Spleen (tissue), 11 donors: ENCODE measurements at regions not wholly inside any gene's neighbourhood (a gene's known extent, or its start where the extent isn't known, plus 50 kb on each side); places are given as distances from the start of the nearest gene placed in this dataset.

Experiments
- DNase-seq: peaks from one replicate; pipeline ENCODE4 v3.0.0-alpha.2; 2020
- H3K27ac ChIP-seq, 8 donors: fragments of 200-600 bp; sonication (generic) in 7 of 8; 1 replicate in 4 of 8; 2 replicates in 4 of 8; pipeline versions ENCODE4 v1.5.0 to v1.8.0; 2016 to 2021; ENCODE audit warnings: inconsistent platforms in 4 of 8, mild to moderate bottlenecking in 4 of 8, moderate library complexity in 1 of 8
- H3K27me3 ChIP-seq, 7 donors: fragments of 200-600 bp; sonication (generic) in 6 of 7; replicated peaks in 1 of 7; 1 replicate in 4 of 7; 2 replicates in 3 of 7; pipeline versions ENCODE4 v1.5.0 to v1.8.0; 2016 to 2021; ENCODE audit warnings: inconsistent platforms in 3 of 7, mild to moderate bottlenecking in 1 of 7
- H3K36me3 ChIP-seq, 6 donors: fragments of 200-600 bp; sonication (generic) in 5 of 6; 1 replicate in 4 of 6; 2 replicates in 2 of 6; pipeline versions ENCODE4 v1.5.0 to v1.8.0; 2016 to 2021; ENCODE audit warnings: inconsistent platforms in 2 of 6
- H3K4me1 ChIP-seq, 6 donors: fragments of 200-600 bp; sonication (generic) in 5 of 6; 1 replicate in 3 of 6; 2 replicates in 3 of 6; pipeline versions ENCODE4 v1.5.0 to v1.8.0; 2016 to 2021; ENCODE audit warnings: inconsistent platforms in 3 of 6
- H3K4me3 ChIP-seq, 8 donors: fragments of 200-600 bp; sonication (generic) in 7 of 8; 1 replicate in 4 of 8; 2 replicates in 4 of 8; pipeline versions ENCODE4 v1.5.0 to v1.8.0; 2016 to 2021; ENCODE audit warnings: inconsistent platforms in 4 of 8, mild to moderate bottlenecking in 4 of 8, moderate library complexity in 2 of 8
- H3K9me3 ChIP-seq, 8 donors: fragments of 200-600 bp; sonication (generic) in 7 of 8; 1 replicate in 4 of 8; 2 replicates in 4 of 8; pipeline versions ENCODE4 v1.5.0 to v1.8.0; 2016 to 2021; ENCODE audit warnings: inconsistent platforms in 4 of 8
- CTCF ChIP-seq, 11 experiments: fragments of 200-600 bp in 7 of 11; fragments of 450-650 bp in 4 of 11; sonication (generic) in 4 of 11; IDR thresholded peaks in 8 of 11; conservative IDR thresholded peaks in 3 of 11; 1 replicate in 7 of 11; 2 replicates in 4 of 11; pipeline versions ENCODE4 v1.4.0 to v1.8.0; 2016 to 2021; ENCODE audit warnings: antibody characterized with exemption in 11 of 11, inconsistent platforms in 4 of 11, mild to moderate bottlenecking in 1 of 11
- POLR2A ChIP-seq, 3 donors: fragments of 450-650 bp; IDR thresholded peaks; one replicate each; pipeline ENCODE4 v1.5.1; 2017; ENCODE audit warnings: antibody characterized with exemption in 3 of 3, mild to moderate bottlenecking in 1 of 3
- POLR2AphosphoS5 ChIP-seq, 3 donors: sonication (generic); formaldehyde crosslinking; IDR thresholded peaks; one replicate each; pipeline ENCODE4 v1.5.1; 2017; ENCODE audit warnings: antibody characterized with exemption in 3 of 3
- WGBS, 5 donors: extraction: QIAGEN DNeasy Blood & Tissue Kit in 3 of 5; methylation state at CpG; one replicate each; pipeline versions ENCODE4 v1.1.5 to v1.1.7; 2013 to 2018; 5-methylcytosine and 5-hydroxymethylcytosine counted together
- intact Hi-C: fragments of 100-400 bp; cut with DNase I; formaldehyde crosslinking; loops from one replicate; pipeline ENCODE4 v1.15.0; 2023; ENCODE audit warnings: low total_unique reads
- donor health status: healthy with polysubstance abuse.
- donor health status: DM: no; HTN: no; CAD: no; lungs with moderate emphysema.
- donor health status: DM: no; HTN: no; CAD: no.
- donor health status: Bipolar disorder and iron deficiency.
- donor health status: healthy.
- donor health status: DM: no; HTN: no; CAD: no.
- donor health status: DM: yes; HTN: yes; CAD: no.

- H3K9me3 ChIP-seq = peaks cover 0 to 4% (median 3%) of the 10 kb centered on the region in 8 donors
- no peak overlapping the region for H3K27ac ChIP-seq
- WGBS, 5 donors = 60 to 72% (median 70%) methylated on average over 8 of the region's 8 CpGs
- peaks cover 0 to 5% (median 0%) of the 10 kb centered on the region in 6 donors for H3K4me1 ChIP-seq
- H3K27me3 ChIP-seq = no peaks in the 10 kb centered on the region
- no peak overlapping the region for H3K4me3 ChIP-seq
- DNase-seq = no peak
- TF ChIP-seq POLR2AphosphoS5 (IDR thresholded peaks at IDR 0.05) (no peak), CTCF (IDR thresholded peaks at IDR 0.05 in 8 of 11, conservative IDR thresholded peaks at IDR 0.05 in 3 of 11) (no peak), POLR2A (IDR thresholded peaks at IDR 0.05) (no peak)
- no peaks in the 10 kb centered on the region for H3K36me3 ChIP-seq
- intact Hi-C loops = no loop called here
These were observed 673.6 kb upstream of the CDH8 start for GRCh38 chr16:62709794-62710193.

GRCh38 chr16:62701426-62701825, 665.2 kb upstream of the CDH8 start:
- no peaks in the 10 kb centered on the region for H3K36me3 ChIP-seq

DNA sequence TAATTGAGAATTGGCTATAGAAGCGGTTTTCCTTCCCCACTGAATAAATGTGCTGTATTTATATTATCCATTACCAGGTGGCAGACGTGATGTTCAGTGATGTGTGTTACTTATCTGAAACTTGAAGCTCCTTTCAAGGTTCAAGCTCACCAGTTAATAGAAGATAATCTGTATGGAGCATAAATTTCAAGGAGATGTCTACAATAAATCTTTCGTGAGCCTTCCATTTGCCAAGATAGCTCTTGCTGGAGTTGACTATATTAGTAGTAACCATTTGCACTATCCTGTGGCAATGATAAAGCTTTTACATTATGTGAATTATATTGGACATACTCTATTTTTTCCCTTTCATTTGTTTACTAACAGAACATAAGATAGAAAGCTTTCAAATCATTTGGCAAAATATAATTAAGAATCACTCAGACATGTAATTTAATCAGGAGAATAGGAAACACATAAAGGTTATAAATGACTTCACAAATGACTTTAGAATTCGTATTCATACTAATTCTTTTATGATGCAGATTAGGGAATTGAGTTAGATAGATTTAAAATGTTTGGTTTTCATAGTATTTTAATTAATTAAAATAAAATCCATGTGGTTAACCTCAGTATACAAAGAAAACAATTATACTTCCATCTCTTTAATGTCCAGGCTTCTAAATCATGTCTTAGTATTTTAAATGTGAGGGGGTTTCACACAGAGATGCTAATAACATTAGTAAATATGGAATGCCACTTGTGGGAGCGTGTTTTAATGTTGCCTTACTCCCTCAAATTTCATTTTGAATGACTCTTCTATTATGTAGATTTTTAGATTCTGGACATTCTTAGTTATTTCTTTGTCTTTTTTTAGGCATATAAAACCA, 664.4 kb upstream of the CDH8 start:
- H3K9me3 ChIP-seq = peaks cover 0 to 32% (median 15%) of the 10 kb centered on the region in 8 donors
- H3K4me1 ChIP-seq = no peaks in the 10 kb centered on the region
- intact Hi-C loops = no loop called here
- TF ChIP-seq POLR2A (IDR thresholded peaks at IDR 0.05) (no peak), POLR2AphosphoS5 (IDR thresholded peaks at IDR 0.05) (no peak), CTCF (IDR thresholded peaks at IDR 0.05 in 8 of 11, conservative IDR thresholded peaks at IDR 0.05 in 3 of 11) (no peak)
- no peaks in the 10 kb centered on the region for H3K27me3 ChIP-seq
- DNase-seq = no peak
- 66 to 82% (median 70%) methylated on average over 5 of the region's 5 CpGs for WGBS, 5 donors
- H3K36me3 ChIP-seq = no peaks in the 10 kb centered on the region
- no peak overlapping the region for H3K4me3 ChIP-seq
- no peak overlapping the region for H3K27ac ChIP-seq

More at GRCh38 chr16:62701426-62701825, 665.2 kb upstream of the CDH8 start:
- H3K27ac ChIP-seq = no peak overlapping the region
- TF ChIP-seq POLR2A (IDR thresholded peaks at IDR 0.05) (no peak), POLR2AphosphoS5 (IDR thresholded peaks at IDR 0.05) (no peak), CTCF (IDR thresholded peaks at IDR 0.05 in 8 of 11, conservative IDR thresholded peaks at IDR 0.05 in 3 of 11) (no peak)
- intact Hi-C loops = no loop called here
- H3K4me1 ChIP-seq = no peaks in the 10 kb centered on the region
- DNase-seq = no peak
- H3K9me3 ChIP-seq = peaks cover 0 to 28% (median 13%) of the 10 kb centered on the region in 8 donors
- WGBS, 5 donors = 75 to 87% (median 78%) methylated on average over 3 of the region's 3 CpGs
- H3K4me3 ChIP-seq = no peak overlapping the region
- no peaks in the 10 kb centered on the region for H3K27me3 ChIP-seq

GRCh38 chr16:62692685-62693084, 656.4 kb upstream of the CDH8 start:
- intact Hi-C loops = no loop called here
- Histone ChIP-seq H3K4me3 (no peak overlapping the region), H3K36me3 (no peaks in the 10 kb centered on the region), H3K9me3 (peaks cover 3 to 63% (median 49%) of the 10 kb centered on the region in 8 donors), H3K27ac (no peak overlapping the region), H3K4me1 (no peaks in the 10 kb centered on the region), H3K27me3 (no peaks in the 10 kb centered on the region)
- WGBS, 5 donors = 57 to 84% (median 71%) methylated on average over 1 of the region's 1 CpG
- TF ChIP-seq POLR2A (IDR thresholded peaks at IDR 0.05) (no peak), POLR2AphosphoS5 (IDR thresholded peaks at IDR 0.05) (no peak), CTCF (IDR thresholded peaks at IDR 0.05 in 8 of 11, conservative IDR thresholded peaks at IDR 0.05 in 3 of 11) (no peak)
- no peak for DNase-seq
